GM10248 (cell line): ENCODE measurements at regions not wholly inside any gene's neighbourhood (a gene's known extent, or its start where the extent isn't known, plus 50 kb on each side); places are given as distances from the start of the nearest gene placed in this dataset.

Source experiments
- CTCF ChIA-PET: fragments of 300-600 bp; sonication (Branson Sonifier 250); formaldehyde crosslinking; extraction: SDS; loops from one replicate; lab custom pipeline; 2021; ENCODE audit warnings: antibody characterized with exemption; lab: Yijun Ruan, JAX
- POLR2A ChIA-PET: fragments of 350-650 bp; sonication (Branson Sonifier 250); formaldehyde crosslinking; extraction: SDS; loops from one replicate; lab custom pipeline; 2020; ENCODE audit warnings: antibody characterized with exemption; lab: Yijun Ruan, JAX
- DNase-seq: peaks from one replicate; pipeline ENCODE4 v3.0.0; 2012; ENCODE audit errors: extremely low spot score
- CTCF ChIP-seq: IDR thresholded peaks from 2 replicates; pipeline ENCODE4 v1.5.1; 2012; ENCODE audit warnings: mild to moderate bottlenecking, low read depth; ENCODE audit errors: extremely low read depth, missing control alignments, control extremely low read depth

GRCh38 chr7:106986450-106986977 lies 58.0 kb upstream of the PRKAR2B start:
- CTCF ChIA-PET, result no interaction called here
- POLR2A ChIA-PET, result no interaction called here
- TF ChIP-seq CTCF, result no peak
- DNase-seq, result no peak

GRCh38 chr7:106987777-106988176 lies 56.7 kb upstream of the PRKAR2B start:
- ChIA-PET CTCF (no interaction called here), POLR2A (no interaction called here)
- DNase-seq, result no peak
- TF ChIP-seq CTCF, result no peak

GRCh38 chr7:106992511-106992910 lies 52.0 kb upstream of the PRKAR2B start:
- TF ChIP-seq CTCF, result no peak
- ChIA-PET POLR2A (no interaction called here), CTCF (no interaction called here)
- DNase-seq, result no peak
